ENCODE measurements at regions not wholly inside any gene's neighbourhood (a gene's known extent, or its start where the extent isn't known, plus 50 kb on each side); places are given as distances from the start of the nearest gene placed in this dataset.
"Not testable (repeated sequence)": the region's sequence is repeated elsewhere in the genome, so short reads cannot be mapped to it uniquely, and the experiment has no call there.

DNA sequence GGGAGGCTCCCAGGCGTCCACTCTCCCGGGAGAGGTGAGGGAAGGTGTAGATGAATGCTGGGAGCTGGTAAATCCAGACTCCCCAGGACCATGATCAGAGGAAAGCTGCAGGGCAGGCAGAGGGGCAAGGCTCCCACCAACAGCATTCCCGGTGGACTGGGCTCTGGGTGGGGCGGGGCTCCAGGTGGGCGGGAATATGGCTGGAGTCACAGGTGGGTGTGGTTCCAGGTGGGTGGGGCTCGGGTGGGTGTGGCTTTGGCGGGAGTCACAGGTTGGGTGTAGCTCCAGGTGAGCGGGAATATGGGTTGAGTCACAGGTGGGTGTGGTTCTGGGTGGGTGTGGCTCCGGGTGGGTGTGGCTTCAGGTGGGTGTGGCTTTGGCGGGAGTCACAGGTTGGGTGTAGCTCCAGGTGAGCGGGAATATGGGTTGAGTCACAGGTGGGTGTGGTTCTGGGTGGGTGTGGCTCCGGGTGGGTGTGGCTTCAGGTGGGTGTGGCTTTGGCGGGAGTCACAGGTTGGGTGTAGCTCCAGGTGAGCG lies 117.7 kb downstream of the FAM53A start:
- not testable (repeated sequence) for TF ChIP-seq CTCF, EP300, POLR2AphosphoS5, POLR2A (IDR thresholded peaks at IDR 0.05)
